Activated CD4-positive, alpha-beta T cell treated with anti-CD3 and anti-CD28 coated beads for 1 hour (primary cell): ENCODE measurements at regions not wholly inside any gene's neighbourhood (a gene's known extent, or its start where the extent isn't known, plus 50 kb on each side); places are given as distances from the start of the nearest gene placed in this dataset.
"Not testable (repeated sequence)": the region's sequence is repeated elsewhere in the genome, so short reads cannot be mapped to it uniquely, and the experiment has no call there.

Source experiments
- DNase-seq: peaks from one replicate; pipeline ENCODE4 v3.0.0-alpha.2; 2020

DNA sequence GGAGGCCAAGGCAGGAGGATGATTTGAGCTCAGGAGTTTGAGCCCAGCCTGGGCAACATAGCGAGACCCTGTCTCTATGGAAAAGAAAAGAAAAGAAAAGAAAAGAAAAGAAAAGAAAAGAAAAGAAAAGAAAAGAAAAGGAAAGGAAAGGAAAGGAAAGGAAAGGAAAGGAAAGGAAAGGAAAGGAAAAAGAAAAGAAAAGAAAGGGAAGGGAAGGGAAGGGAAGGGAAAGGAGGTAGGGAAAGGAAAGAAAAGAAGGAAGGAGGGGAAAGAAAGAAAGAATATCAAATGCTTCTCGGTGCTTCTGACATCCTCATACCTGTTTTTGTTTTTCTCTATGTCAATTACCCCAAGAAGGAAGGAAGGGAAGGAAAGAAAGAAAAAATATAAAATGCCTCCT, 181.2 kb upstream of the GRIA3 start:
- not testable (repeated sequence) for DNase-seq

DNA sequence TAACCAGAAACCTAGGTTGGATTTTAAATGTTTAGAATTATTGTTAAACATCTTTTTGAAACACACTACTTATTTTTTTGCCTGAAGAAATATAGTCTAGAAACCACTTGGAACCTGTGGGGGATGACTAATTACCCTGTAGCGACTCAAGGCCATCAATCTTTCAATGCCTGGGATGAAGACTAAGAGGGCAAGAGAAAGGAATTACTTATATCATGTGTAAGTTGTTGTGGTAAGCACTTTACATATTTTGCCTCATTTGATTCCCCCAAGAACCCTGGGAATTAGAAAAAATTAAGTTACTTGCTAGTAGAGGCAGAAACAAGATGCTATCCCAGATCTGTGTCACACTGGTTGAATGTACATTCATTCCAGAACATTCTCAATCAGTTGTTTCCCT, 170.9 kb upstream of the GRIA3 start:
- no peak for DNase-seq

DNA sequence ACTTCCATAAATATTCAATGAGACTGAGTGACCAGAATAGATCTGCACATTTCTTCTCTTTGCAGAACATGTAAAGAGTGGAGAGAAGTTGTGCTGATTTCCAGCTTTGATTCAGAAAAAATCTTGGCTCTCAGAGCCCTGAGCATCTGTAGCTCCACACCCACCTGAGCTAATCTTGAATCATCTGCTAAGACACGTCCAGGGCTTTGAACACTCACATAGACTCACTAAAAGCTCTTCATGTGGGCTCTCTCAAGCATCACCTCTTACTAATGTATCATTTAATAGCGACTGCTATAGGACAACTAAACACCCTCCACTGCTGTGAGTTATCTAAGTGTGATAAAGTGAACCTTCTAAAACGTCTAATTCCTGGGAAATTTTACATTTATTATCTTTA, 147.7 kb upstream of the GRIA3 start:
- DNase-seq = no peak

DNA sequence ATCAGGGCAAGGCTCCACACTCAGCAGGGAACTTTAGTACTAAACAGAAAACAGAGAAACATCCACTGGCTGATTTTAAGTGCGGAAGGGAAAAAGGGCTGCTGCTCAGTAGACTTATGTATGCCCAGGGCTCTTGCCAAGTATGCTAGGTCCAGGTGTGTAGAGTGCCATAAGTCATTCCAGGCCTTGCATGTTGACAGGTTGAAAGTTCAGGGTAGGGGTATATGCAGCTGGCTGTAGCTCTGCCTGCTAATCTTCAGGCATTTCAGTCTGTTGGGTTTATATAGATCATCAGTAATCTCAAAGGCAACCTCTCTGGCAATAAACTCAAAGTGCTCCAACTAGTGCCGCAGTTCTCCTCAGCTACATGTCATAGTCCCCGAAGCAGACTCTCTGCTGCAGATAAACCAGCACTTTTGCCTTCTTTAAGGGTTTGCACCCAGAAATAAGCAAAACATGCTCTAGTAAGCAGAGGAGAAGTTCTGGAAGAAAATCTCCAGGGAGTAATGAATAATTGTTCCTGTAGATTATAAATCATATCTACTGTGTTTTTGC, 134.9 kb upstream of the GRIA3 start:
- DNase-seq = no peak

DNA sequence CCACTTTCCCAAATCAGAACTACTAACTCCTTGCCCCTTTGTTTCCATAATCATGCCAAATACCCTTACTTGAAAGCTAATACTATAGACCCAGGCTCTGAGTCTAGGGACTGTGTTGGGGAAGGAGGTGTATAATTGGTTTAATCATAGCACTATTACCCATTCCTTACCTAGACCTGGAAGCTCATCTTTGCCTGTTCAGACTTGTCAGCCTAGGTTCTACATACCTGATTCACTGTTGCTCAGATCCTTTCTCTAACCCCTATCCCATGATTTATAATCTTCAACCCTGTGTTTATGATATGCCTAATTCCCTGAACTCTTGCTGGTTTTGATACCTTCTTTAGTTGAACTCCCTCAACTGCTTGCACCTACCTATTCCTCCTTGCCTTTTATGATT, 123.1 kb upstream of the GRIA3 start:
- DNase-seq = no peak

DNA sequence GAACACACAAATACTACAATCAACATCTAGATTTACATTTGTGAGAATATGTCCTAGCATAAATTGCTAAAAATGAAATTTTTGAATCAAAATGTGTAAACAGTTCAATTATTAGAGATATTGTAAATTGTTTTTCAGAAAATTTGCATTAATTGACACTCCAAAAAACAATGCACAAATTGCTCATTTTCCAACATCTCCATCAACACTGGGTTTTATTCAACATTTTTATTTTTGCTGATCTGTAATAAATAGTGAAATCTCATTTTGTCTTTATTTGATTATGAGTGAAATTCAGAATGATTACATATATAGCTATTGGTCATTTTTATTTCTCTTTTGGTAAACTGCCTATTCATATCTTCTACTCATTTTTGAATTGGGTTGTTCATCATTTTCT, 120.0 kb upstream of the GRIA3 start:
- no peak for DNase-seq

DNA sequence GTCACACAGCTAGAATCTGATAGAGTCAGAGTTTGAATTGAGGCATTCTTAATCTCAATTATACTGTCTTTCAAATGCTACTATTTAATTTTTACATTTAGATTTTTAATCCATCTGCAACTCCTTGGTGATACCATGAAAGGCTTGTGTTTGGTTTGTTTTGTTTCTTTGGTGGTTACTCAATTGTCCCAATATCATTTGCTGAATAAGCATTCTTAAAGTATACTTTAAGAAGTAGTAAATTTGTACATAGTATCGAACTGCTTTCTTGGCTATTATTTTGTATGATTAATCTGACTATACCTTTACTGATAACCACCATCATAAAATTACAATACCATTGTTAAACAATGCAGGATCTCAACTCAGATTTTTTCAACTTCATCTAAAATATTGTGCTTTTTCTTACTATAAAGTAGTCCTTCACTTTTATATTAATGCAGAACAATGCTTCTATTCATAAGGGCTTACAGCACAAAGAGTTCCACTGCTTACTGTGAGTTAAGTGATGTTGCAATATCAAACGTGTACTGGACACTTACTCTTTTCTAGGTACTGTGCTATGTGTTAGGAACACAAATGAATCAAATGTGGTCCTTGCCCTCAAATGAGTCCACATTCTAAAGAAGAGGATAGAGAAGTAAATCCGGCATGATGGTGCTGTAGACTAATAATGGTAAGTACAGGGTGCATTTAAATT, 111.2 kb upstream of the GRIA3 start:
- no peak for DNase-seq

DNA sequence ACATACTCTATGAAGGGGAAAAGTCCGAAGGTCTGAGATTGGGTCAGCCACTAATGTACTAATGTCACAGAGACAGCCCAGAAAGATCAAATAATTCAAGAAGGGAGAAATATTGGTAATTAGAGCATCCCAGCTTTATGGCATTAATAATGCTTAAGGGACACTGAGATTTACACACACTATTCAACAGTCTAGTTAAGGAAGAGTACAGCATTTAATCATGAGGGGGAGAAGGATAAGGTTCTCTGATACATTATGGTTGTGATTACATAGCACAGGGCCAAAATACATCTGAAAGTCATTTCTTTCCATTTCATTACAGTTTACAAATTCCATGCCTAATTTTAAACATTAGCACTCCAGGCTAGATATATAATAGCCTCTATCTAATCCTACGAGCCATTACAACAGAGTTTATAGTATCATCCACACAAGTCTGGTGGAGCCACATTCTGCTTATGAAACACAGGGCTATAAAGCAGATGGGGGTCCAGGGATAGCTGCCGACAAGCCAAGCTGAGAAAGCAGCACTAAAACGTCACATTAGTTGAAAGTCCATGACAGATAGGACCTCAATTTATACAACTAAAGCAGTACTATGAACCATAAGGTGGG, 108.0 kb upstream of the GRIA3 start:
- no peak for DNase-seq

DNA sequence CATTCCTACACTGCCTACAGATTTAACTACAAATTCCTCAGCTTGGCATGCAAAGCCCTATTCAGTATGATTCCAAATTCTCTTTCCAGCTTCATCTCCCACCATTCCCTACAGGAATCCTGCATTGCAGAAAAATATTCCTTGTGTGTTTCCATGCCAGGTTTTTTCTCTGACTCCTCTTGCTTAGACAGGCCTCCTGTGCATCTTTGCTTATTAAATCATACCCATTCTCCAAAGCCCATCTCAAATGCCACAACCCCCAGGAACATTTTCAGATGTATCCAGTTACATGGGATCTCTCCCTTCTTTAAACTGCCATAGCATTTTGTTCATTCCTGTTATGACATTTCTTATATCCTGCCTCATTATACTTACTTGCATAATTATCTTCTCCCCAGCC, 106.4 kb upstream of the GRIA3 start:
- DNase-seq = no peak

DNA sequence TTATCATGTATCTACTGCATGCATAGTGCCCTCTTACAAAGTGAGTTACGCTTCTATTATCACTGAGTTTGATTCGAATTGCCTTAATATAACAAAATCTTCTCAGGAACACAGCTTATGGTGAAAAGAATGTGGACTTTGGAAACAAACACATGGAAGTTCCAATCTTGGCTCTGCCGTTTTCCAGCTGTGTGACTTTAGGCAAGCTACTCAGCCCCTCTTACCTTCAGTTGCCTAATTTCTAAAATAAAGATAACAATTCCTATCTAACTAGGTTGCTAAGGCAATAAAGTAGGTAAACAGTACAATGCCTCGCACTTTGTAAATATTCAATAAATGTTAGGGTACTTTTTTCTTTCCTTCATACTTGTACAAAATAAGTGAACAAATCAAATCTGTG, 104.0 kb upstream of the GRIA3 start:
- no peak for DNase-seq

DNA sequence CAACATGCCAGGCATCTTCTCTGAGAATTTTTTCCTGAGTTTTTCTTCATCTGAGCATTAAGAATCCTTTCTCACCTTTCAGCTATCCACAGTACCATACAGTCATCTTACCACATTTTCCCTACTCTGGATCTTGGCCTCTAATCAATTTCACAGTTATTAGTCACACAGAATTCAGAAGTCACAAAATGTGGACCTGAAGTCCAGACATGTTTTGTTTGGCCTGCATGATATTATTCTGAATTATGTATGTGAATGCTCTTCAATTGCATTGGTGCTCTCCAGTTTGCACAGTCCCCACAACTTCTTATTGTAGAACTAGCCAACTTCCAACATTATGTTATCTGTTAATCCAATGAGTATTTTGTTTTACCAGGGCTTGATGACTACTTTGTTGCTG, 102.3 kb upstream of the GRIA3 start:
- no peak for DNase-seq

DNA sequence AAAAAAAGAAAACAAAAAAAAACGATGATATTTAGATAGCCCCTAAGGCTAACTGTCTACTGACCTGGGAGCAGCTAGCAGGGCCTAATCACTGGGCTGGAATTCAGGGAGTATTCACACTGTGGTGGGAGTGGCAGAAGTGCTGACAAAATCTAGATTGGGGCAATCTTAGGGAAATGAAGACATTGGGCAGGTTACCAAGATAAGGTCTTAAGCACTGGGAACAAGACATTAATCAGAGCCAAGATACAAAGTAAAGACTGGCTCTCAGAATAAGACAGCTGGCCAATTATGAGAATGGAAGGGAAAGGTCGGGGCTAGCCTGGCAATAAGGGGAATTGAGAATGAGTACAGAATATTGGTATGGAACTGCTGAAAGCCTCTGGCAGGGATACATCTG, 100.2 kb upstream of the GRIA3 start:
- no peak for DNase-seq

DNA sequence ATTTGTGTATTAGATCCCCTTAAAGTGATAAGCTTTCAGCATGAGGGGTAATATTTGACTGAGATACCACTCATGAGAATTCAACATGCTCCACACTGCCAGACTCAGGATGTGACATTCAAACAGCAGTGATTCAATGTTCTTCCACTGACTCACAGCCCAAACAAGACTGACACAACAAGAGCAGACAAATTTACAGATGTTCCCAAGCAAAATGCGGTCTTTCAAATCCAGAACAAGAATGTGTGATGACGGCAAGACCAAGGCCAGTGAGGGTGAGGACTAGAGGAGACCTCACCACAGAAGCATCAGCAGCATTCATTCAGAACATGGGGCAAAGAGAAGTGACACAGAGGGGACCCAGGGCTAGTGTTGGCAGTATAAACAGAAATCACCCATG, 99.3 kb upstream of the GRIA3 start:
- DNase-seq = no peak

DNA sequence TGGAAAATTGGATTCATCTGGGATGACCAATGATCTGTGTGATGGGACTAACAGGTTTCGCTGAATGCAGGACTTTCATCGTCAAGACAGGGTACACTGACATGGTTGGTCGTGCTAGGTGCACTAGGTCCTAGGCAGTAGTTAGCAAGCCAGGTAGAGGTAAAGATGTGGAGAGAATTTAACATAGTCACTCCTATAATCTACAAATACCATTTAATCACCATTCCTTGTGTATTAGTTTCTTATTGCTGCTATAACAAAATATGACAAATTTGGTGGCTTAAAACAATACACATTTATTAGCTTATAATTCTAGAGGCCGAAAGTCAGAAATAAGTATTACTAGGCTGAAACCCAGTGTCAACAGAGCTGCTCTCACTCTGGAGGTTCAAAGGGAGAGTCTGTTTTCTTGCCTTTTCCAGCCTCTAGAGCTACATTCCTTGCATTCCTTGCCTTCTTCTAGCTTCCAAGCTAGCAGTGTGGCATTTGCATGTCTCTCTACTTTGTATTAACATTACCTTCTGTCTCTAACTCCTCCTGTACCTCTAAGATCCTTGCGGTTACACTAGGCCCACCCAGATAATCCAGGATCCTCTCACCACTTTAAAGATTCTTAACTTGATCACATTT, 98.7 kb upstream of the GRIA3 start:
- no peak for DNase-seq

DNA sequence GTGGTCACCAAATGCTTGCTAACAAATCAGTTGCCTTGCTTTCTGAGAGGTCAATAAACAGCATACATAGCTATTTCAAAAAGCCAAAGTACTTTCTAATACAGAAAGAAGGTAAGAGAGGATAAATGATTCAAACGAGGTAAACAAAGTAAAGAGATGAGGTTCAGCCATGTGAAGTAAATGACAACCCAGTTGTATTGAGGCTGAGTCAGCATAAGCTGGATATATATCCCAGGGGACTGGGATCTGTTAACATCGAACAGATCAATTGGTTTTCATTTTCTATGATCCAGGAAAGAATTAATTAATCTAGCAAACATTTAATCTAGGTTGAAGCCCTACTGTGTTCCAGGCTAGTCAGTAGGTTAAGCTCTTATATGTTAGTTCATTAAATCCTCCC, 97.3 kb upstream of the GRIA3 start:
- no peak for DNase-seq

DNA sequence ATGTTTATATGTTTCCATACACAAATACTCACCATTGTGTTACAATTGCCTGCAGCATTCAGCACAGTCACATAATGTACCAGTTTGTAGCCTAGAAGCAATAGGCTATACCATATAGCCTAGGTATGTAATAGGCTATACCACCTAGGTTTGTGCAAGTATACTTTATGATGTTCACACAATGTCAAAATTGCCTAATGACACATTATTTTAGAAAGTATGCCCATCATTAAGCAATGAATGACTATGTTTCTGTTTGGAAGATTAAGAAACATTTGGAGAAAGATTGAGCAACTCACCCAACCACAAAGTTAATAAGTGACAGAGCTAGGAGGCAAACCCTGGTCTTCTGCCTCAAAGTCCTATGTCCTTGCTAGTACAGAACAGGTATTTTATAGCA, 96.8 kb upstream of the GRIA3 start:
- no peak for DNase-seq

DNA sequence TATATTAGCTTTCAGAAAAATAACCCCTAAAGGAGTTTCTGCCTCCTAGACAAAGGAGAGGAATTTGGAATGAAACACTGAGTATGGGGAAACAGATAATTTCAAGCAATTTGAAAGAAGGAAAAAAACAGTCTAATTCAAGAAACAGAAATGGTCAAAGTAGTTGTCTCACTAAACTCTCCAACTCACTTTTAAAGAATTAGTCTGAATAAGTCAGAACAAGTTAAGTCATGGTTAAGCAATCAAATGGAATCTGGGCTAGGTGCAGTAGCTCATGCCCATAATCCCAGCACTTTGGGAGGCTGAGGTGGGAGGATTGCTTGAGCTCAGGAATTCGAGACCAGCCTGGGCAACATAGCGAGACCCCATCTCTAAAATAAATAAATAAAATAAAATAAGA, 95.7 kb upstream of the GRIA3 start:
- DNase-seq = no peak

DNA sequence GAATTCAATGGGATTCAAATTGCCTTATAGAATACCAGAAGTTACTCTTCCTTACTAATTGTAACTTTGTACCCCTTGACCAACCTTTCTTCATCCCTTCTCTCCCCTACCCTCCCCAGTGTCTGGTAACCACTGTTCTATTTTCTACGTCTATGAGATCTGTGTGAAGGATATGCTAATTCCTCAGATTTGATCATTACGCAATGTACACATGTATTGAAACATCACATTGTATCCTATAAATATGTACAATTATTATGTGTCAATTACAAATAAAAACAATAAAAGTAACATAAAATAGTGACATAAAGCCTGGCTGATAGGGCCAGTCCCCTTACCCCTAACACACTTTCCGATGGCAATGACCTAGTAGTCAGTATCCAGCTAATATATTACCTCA, 95.1 kb upstream of the GRIA3 start:
- no peak for DNase-seq

DNA sequence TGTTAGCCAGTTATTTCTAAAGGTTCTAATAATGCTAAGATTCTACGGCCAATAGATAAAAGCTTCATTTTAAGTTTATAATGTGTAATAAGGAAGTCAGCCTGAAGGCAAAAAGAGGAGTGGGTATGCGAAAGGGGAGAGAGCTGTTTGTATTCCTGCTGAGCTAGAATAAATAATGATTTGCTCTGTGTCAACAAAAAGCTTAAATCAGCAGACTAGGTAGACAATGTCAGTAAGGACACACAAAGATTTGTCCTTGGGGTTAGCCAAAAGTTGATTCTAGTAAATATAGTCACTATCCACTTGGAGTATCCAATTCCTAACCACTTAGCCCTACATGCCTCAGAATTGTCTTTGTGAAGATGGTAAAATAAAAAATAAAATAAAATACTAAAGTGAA, 90.3 kb upstream of the GRIA3 start:
- no peak for DNase-seq

DNA sequence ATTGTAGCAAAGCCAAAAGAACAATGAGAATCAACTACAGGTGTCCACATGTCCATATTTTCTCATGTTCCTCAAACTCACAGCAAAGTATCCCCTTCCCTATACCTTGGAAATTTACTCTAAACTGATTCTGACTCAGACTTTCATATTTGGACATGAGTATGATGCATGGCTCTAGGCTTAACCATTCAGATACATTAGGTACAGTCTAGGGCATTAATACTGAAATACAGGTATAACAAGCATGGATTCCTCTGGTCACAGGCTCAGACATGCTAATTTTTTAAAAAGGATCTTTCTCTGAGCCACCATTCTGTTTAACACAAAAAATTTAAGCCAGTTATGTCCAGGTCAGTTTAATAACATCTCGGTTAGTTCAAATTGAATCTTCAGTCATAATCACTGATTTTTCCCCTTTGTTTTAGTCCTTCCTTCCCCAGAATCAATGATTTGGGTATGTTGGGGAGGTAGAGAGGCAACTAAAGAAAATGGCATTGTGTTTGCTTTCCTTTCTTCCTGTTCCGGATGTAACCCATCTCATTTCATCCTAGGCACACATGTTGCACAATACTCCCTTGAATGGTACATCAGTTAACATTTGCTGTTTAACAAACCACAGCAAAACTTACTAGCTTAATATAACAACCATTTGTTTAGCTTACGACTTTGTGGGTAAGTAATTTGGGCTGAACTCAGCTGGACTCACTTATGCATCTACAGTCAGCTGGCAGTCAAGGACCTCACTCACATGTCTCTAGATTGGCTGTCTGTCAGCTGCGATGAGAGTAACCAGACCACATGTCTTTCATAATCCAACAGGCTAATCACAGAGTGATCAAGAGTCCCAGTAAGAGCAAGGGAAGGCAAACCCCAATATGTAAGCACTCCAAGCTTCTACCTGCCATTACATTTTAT, 75.3 kb upstream of the GRIA3 start:
- no peak for DNase-seq

DNA sequence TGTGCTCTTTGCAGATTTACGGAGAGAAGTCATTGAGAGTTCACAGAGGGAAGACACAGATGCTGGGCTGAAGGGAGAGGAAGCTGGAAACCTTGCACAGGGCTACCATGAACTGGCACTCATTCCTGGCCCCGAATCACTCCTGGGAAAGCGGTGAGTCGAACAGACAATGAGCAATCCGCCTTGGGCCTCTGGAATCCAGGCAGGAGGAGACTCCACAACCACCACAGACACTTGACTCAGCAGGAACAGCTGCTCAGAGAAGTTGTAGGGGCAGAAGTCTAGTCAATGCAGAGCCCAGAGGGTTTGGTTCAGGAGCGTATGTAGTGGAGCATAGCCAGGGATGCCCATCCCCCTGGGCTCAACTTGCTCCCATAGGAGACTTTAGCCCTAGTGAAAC, 62.8 kb upstream of the GRIA3 start:
- DNase-seq = no peak

DNA sequence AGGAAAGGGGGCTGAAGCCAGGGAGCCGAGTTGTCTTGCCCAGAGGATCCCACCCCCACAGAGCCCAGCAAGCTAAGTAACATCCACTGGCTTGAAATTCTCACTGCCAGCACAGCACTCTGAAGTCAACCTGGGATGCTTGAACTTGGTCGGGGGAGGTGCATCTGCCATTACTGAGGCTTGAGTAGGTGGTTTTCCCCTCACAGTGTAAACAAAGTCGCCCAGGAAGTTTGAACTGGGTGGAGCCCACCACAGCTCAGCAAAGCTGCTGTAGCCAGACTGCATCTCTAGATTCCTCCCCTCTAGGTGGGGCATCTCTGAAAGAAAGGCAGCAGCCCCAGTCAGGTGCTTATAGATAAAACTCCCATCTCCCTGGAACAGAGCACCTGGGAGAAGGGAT, 54.3 kb upstream of the GRIA3 start:
- not testable (repeated sequence) for DNase-seq
